Liver (tissue), 8 donors: ENCODE measurements at regions not wholly inside any gene's neighbourhood (a gene's known extent, or its start where the extent isn't known, plus 50 kb on each side); places are given as distances from the start of the nearest gene placed in this dataset.

Experiments used
- DNase-seq: peaks from one replicate; pipeline ENCODE4 v3.0.0-alpha.2; 2017; ENCODE audit warnings: low spot score
- H3K27ac ChIP-seq, 2 donors: one replicate each; pipeline ENCODE4 v1.7.0; 2013; ENCODE audit warnings: inconsistent platforms in 2 of 2, low read length in 2 of 2, control low read depth in 1 of 2, low read depth in 1 of 2, mild to moderate bottlenecking in 1 of 2
- H3K27me3 ChIP-seq, 4 donors: one replicate each; pipeline versions ENCODE4 v1.6.1 to v1.7.0; 2013; ENCODE audit warnings: low read length in 3 of 4, inconsistent platforms in 1 of 4, mild to moderate bottlenecking in 1 of 4, moderate library complexity in 1 of 4; ENCODE audit not compliant: control insufficient read depth in 4 of 4, insufficient read depth in 4 of 4
- H3K36me3 ChIP-seq, 4 donors: one replicate each; pipeline versions ENCODE4 v1.6.1 to v1.7.0; 2013; ENCODE audit warnings: low read length in 3 of 4, mild to moderate bottlenecking in 3 of 4, low read depth in 1 of 4, moderate library complexity in 1 of 4; ENCODE audit not compliant: control insufficient read depth in 4 of 4, insufficient read depth in 3 of 4
- H3K4me1 ChIP-seq, 4 donors: one replicate each; pipeline versions ENCODE4 v1.6.1 to v1.7.0; 2013; ENCODE audit warnings: low read length in 3 of 4, mild to moderate bottlenecking in 3 of 4, moderate library complexity in 1 of 4; ENCODE audit not compliant: control insufficient read depth in 4 of 4, insufficient read depth in 4 of 4
- H3K4me3 ChIP-seq, 3 donors: one replicate each; pipeline versions ENCODE4 v1.6.1 to v1.7.0; 2013; ENCODE audit warnings: low read length in 3 of 3, control low read depth in 1 of 3, low read depth in 1 of 3, mild to moderate bottlenecking in 1 of 3
- H3K9ac ChIP-seq, 2 donors: one replicate each; pipeline ENCODE4 v1.7.0; 2013; ENCODE audit warnings: low read length in 2 of 2, mild to moderate bottlenecking in 2 of 2, moderate library complexity in 2 of 2, control low read depth in 1 of 2, low read depth in 1 of 2
- H3K9me3 ChIP-seq, 4 donors: one replicate each; pipeline versions ENCODE4 v1.6.1 to v1.7.0; 2013; ENCODE audit warnings: low read length in 3 of 4; ENCODE audit not compliant: control insufficient read depth in 4 of 4
- FOXA1 ChIP-seq: IDR thresholded peaks from 2 replicates; pipeline ENCODE4 v1.6.1; 2016; ENCODE audit warnings: antibody characterized with exemption
- GABPA ChIP-seq, 2 donors: IDR thresholded peaks in 1 of 2; conservative IDR thresholded peaks in 1 of 2; 2 replicates each; pipeline ENCODE4 v1.6.1; 2016; ENCODE audit warnings: antibody characterized with exemption in 2 of 2, mild to moderate bottlenecking in 1 of 2, moderate library complexity in 1 of 2
- HNF4A ChIP-seq, 2 donors: conservative IDR thresholded peaks; 2 replicates each; pipeline ENCODE4 v1.6.1; 2016; ENCODE audit warnings: antibody characterized with exemption in 2 of 2, mild to moderate bottlenecking in 2 of 2
- HNF4G ChIP-seq: IDR thresholded peaks from 2 replicates; pipeline ENCODE4 v1.6.1; 2016; ENCODE audit warnings: antibody characterized with exemption
- JUND ChIP-seq, 2 donors: IDR thresholded peaks; 2 replicates each; pipeline ENCODE4 v1.6.1; 2016; ENCODE audit warnings: antibody characterized with exemption in 2 of 2
- NR2F2 ChIP-seq: IDR thresholded peaks from 2 replicates; pipeline ENCODE4 v1.6.1; 2016; ENCODE audit warnings: antibody characterized with exemption
- RAD21 ChIP-seq, 2 donors: IDR thresholded peaks; 2 replicates each; pipeline ENCODE4 v1.6.1; 2016; ENCODE audit warnings: antibody characterized with exemption in 2 of 2, mild to moderate bottlenecking in 2 of 2
- RXRA ChIP-seq, 2 donors: IDR thresholded peaks; 2 replicates each; pipeline ENCODE4 v1.6.1; 2017 to 2018; ENCODE audit warnings: antibody characterized with exemption in 2 of 2, mild to moderate bottlenecking in 1 of 2
- SP1 ChIP-seq: IDR thresholded peaks from 2 replicates; pipeline ENCODE4 v1.6.1; 2018; ENCODE audit warnings: antibody characterized with exemption, mild to moderate bottlenecking
- TAF1 ChIP-seq: conservative IDR thresholded peaks from 2 replicates; pipeline ENCODE4 v1.6.1; 2016; ENCODE audit warnings: antibody characterized with exemption, mild to moderate bottlenecking
- WGBS: extraction: QIAGEN DNeasy Blood & Tissue Kit; methylation state at CpG from one replicate; pipeline ENCODE4 v1.1.7; 2013; 5-methylcytosine and 5-hydroxymethylcytosine counted together
- TF ChIP-seq, protein P1 (sequence below): fragments of 150-350 bp; IDR thresholded peaks from 2 replicates; pipeline ENCODE4 v1.5.1; 2017; ENCODE audit warnings: improper control_type of control experiment, low read depth, low read length; ENCODE audit not compliant: missing input control
- TF ChIP-seq, protein P2 (sequence below): IDR thresholded peaks from 2 replicates; pipeline ENCODE4 v1.6.1; 2016; ENCODE audit warnings: antibody characterized with exemption
- TF ChIP-seq, protein P3 (sequence below): IDR thresholded peaks from 2 replicates; pipeline ENCODE4 v1.6.1; 2016; ENCODE audit warnings: antibody characterized with exemption, mild to moderate bottlenecking
- donor health status: healthy.
- donor health status: healthy.
- donor health status: healthy.
- donor health status: healthy.
- donor health status: healthy.

DNA sequence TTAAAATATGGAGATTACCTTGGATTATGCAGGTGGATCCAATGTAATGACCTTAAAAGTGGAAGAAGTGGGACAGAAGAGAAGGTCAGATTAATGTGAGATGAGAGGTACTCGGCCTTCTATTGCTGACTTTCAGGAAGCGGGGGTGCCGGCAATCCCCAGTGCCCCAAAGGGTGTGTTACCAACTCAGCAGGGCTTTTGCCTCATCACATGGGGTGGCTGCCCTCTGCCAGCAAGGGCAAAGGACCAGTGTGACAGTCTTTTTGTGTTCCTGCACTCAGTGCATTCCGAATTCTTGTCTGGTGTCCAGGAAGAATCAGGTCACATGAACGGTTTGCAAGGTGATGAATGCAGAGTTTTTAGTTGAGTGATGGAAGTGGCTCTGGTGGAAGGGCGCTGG is 624.2 kb downstream of the COL12A1 start:
- no peak overlapping the region for H3K9ac ChIP-seq
- peaks cover 0 to 4% (median 0%) of the 10 kb centered on the region in 4 donors for H3K4me1 ChIP-seq
- H3K27me3 ChIP-seq = no peaks in the 10 kb centered on the region
- H3K27ac ChIP-seq = no peak overlapping the region
- H3K9me3 ChIP-seq = no peaks in the 10 kb centered on the region
- H3K36me3 ChIP-seq = no peaks in the 10 kb centered on the region
- whole genome bisulfite sequencing = 87% methylated on average over 6 of the region's 6 CpGs
- no peak overlapping the region for H3K4me3 ChIP-seq
- TF ChIP-seq TAF1 (no peak), GABPA (IDR thresholded peaks at IDR 0.05 in 1 of 2, conservative IDR thresholded peaks at IDR 0.05 in 1 of 2) (no peak), FOXA1 (no peak), NR2F2 (no peak), HNF4A (conservative IDR thresholded peaks at IDR 0.05) (no peak), RXRA (IDR thresholded peaks at IDR 0.05) (no peak), RAD21 (IDR thresholded peaks at IDR 0.05) (no peak), JUND (IDR thresholded peaks at IDR 0.05) (no peak)
- TF ChIP-seq, protein P1, sequence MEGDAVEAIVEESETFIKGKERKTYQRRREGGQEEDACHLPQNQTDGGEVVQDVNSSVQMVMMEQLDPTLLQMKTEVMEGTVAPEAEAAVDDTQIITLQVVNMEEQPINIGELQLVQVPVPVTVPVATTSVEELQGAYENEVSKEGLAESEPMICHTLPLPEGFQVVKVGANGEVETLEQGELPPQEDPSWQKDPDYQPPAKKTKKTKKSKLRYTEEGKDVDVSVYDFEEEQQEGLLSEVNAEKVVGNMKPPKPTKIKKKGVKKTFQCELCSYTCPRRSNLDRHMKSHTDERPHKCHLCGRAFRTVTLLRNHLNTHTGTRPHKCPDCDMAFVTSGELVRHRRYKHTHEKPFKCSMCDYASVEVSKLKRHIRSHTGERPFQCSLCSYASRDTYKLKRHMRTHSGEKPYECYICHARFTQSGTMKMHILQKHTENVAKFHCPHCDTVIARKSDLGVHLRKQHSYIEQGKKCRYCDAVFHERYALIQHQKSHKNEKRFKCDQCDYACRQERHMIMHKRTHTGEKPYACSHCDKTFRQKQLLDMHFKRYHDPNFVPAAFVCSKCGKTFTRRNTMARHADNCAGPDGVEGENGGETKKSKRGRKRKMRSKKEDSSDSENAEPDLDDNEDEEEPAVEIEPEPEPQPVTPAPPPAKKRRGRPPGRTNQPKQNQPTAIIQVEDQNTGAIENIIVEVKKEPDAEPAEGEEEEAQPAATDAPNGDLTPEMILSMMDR = no peak
- TF ChIP-seq, protein P2, sequence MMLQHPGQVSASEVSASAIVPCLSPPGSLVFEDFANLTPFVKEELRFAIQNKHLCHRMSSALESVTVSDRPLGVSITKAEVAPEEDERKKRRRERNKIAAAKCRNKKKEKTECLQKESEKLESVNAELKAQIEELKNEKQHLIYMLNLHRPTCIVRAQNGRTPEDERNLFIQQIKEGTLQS = no peak
- TF ChIP-seq, protein P3, sequence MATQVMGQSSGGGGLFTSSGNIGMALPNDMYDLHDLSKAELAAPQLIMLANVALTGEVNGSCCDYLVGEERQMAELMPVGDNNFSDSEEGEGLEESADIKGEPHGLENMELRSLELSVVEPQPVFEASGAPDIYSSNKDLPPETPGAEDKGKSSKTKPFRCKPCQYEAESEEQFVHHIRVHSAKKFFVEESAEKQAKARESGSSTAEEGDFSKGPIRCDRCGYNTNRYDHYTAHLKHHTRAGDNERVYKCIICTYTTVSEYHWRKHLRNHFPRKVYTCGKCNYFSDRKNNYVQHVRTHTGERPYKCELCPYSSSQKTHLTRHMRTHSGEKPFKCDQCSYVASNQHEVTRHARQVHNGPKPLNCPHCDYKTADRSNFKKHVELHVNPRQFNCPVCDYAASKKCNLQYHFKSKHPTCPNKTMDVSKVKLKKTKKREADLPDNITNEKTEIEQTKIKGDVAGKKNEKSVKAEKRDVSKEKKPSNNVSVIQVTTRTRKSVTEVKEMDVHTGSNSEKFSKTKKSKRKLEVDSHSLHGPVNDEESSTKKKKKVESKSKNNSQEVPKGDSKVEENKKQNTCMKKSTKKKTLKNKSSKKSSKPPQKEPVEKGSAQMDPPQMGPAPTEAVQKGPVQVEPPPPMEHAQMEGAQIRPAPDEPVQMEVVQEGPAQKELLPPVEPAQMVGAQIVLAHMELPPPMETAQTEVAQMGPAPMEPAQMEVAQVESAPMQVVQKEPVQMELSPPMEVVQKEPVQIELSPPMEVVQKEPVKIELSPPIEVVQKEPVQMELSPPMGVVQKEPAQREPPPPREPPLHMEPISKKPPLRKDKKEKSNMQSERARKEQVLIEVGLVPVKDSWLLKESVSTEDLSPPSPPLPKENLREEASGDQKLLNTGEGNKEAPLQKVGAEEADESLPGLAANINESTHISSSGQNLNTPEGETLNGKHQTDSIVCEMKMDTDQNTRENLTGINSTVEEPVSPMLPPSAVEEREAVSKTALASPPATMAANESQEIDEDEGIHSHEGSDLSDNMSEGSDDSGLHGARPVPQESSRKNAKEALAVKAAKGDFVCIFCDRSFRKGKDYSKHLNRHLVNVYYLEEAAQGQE = no peak
- DNase-seq = no peak

DNA sequence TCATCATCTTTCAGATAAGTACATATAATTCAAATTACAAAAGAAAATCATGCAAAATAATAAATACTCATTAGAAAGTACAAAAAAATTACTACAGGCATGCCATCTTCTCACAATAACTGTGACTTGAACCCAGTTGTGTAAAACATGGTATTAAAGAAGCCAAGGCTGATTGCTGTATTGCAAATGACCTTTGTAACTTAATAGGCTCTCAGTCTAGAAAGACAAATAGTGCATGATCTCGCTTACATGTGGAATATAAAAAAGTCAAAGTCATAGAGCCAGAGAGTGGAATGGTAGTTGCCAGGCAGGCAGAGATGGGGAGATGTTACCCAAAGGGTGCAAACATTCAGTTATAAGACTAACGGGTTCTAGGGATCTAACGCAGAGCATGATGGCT is 626.1 kb downstream of the COL12A1 start:
- Histone ChIP-seq H3K4me3 (no peak overlapping the region), H3K36me3 (no peaks in the 10 kb centered on the region), H3K27ac (no peak overlapping the region), H3K9me3 (no peaks in the 10 kb centered on the region), H3K27me3 (no peaks in the 10 kb centered on the region), H3K9ac (no peak overlapping the region), H3K4me1 (peaks cover 0 to 4% (median 0%) of the 10 kb centered on the region in 4 donors)
- DNase-seq = no peak
- TF ChIP-seq RXRA (IDR thresholded peaks at IDR 0.05) (peak in 1 of 2 donors; percentile 25), FOXA1 (no peak), SP1 (peak; percentile 43), JUND (IDR thresholded peaks at IDR 0.05) (no peak), HNF4G (peak; percentile 23), HNF4A (conservative IDR thresholded peaks at IDR 0.05) (peak; percentile 66 to 78), RAD21 (IDR thresholded peaks at IDR 0.05) (peak in 1 of 2 donors; percentile 24)
- TF ChIP-seq, protein P3 = no peak
- WGBS = 62% methylated on average over 3 of the region's 3 CpGs
